Neuronal stem cell (in vitro differentiated cells): ENCODE measurements at regions not wholly inside any gene's neighbourhood (a gene's known extent, or its start where the extent isn't known, plus 50 kb on each side); places are given as distances from the start of the nearest gene placed in this dataset.

ENCODE experiments used
- DNase-seq: peaks from one replicate; pipeline ENCODE4 v3.0.0-alpha.2; 2013; ENCODE audit warnings: low spot score
- H2AFZ ChIP-seq: one replicate; pipeline ENCODE4 v1.6.1; 2013; ENCODE audit warnings: mild to moderate bottlenecking, low read length, inconsistent platforms
- H2AK5ac ChIP-seq: 2 replicates; pipeline ENCODE4 v1.6.1; 2013; ENCODE audit warnings: low read depth, mild to moderate bottlenecking, inconsistent platforms, low read length, moderate library complexity, mixed read lengths
- H2BK120ac ChIP-seq: 2 replicates; pipeline ENCODE4 v1.6.1; 2013; ENCODE audit warnings: low read depth, mild to moderate bottlenecking, inconsistent platforms, low read length, moderate library complexity, mixed read lengths
- H2BK12ac ChIP-seq: one replicate; pipeline ENCODE4 v1.6.1; 2013; ENCODE audit warnings: low read length, inconsistent platforms
- H2BK15ac ChIP-seq: 2 replicates; pipeline ENCODE4 v1.6.1; 2013; ENCODE audit warnings: mild to moderate bottlenecking, low read length, inconsistent platforms, mixed read lengths
- H2BK5ac ChIP-seq: one replicate; pipeline ENCODE4 v1.6.1; 2013; ENCODE audit warnings: inconsistent platforms, mild to moderate bottlenecking, low read length, moderate library complexity
- H3K14ac ChIP-seq: one replicate; pipeline ENCODE4 v1.6.1; 2013; ENCODE audit warnings: low read length, inconsistent platforms
- H3K18ac ChIP-seq: 2 replicates; pipeline ENCODE4 v1.6.1; 2013; ENCODE audit warnings: low read length, inconsistent platforms
- H3K23ac ChIP-seq: 2 replicates; pipeline ENCODE4 v1.6.1; 2013; ENCODE audit warnings: low read depth, mild to moderate bottlenecking, mixed read lengths, low read length, inconsistent platforms; ENCODE audit not compliant: poor library complexity
- H3K27ac ChIP-seq: replicated peaks from 3 replicates; pipeline ENCODE4 v1.5.1; 2013; ENCODE audit warnings: low read length, inconsistent platforms
- H3K27me3 ChIP-seq, 3 experiments: 2 replicates each; pipeline ENCODE4 v1.6.1; 2013; ENCODE audit warnings: low read length in 3 of 3, mild to moderate bottlenecking in 2 of 3, inconsistent platforms in 1 of 3, low read depth in 1 of 3, mixed read lengths in 1 of 3, moderate library complexity in 1 of 3; ENCODE audit not compliant: control insufficient read depth in 3 of 3, insufficient read depth in 3 of 3
- H3K36me3 ChIP-seq, 2 donors: replicated peaks in 1 of 2; 2 replicates each; pipeline ENCODE4 v1.6.1; 2013; ENCODE audit warnings: low read length in 2 of 2; ENCODE audit not compliant: control insufficient read depth in 2 of 2, insufficient read depth in 2 of 2
- H3K4ac ChIP-seq: 2 replicates; pipeline ENCODE4 v1.6.1; 2013; ENCODE audit warnings: inconsistent platforms, mild to moderate bottlenecking, low read length, moderate library complexity
- H3K4me1 ChIP-seq, 2 donors: 1 replicate in 1 of 2; 2 replicates in 1 of 2; pipeline ENCODE4 v1.6.1; 2013; ENCODE audit warnings: low read length in 2 of 2, low read depth in 1 of 2; ENCODE audit not compliant: control insufficient read depth in 2 of 2, insufficient read depth in 1 of 2
- H3K4me2 ChIP-seq: one replicate; pipeline ENCODE4 v1.6.1; 2013; ENCODE audit warnings: mild to moderate bottlenecking, low read length, inconsistent platforms; ENCODE audit not compliant: insufficient read depth, poor library complexity, severe bottlenecking
- H3K4me3 ChIP-seq, 2 donors: 2 replicates each; pipeline ENCODE4 v1.5.1; 2013; ENCODE audit warnings: low read length in 2 of 2, mild to moderate bottlenecking in 2 of 2, inconsistent platforms in 1 of 2, moderate library complexity in 1 of 2
- H3K79me1 ChIP-seq: one replicate; pipeline ENCODE4 v1.6.1; 2013; ENCODE audit warnings: low read depth, mild to moderate bottlenecking, inconsistent platforms, low read length, moderate library complexity
- H3K9ac ChIP-seq: one replicate; pipeline ENCODE4 v1.6.1; 2013; ENCODE audit warnings: mild to moderate bottlenecking, low read depth, low read length, inconsistent platforms; ENCODE audit not compliant: poor library complexity
- H3K9me3 ChIP-seq, 2 donors: replicated peaks in 1 of 2; 2 replicates each; pipeline versions ENCODE3 to v1.6.1; 2013; ENCODE audit warnings: low read length in 2 of 2, mild to moderate bottlenecking in 2 of 2, inconsistent platforms in 1 of 2, low read depth in 1 of 2, mixed read lengths in 1 of 2, moderate library complexity in 1 of 2; ENCODE audit not compliant: control insufficient read depth in 2 of 2, insufficient read depth in 1 of 2
- H4K8ac ChIP-seq: one replicate; pipeline ENCODE4 v1.6.1; 2013; ENCODE audit warnings: low read depth, mild to moderate bottlenecking, inconsistent platforms, low read length, moderate library complexity
- H4K91ac ChIP-seq: one replicate; pipeline ENCODE4 v1.6.1; 2013; ENCODE audit warnings: low read length, low read depth, mild to moderate bottlenecking, inconsistent platforms; ENCODE audit not compliant: poor library complexity
- WGBS, 2 donors: extraction: QIAGEN DNeasy Blood & Tissue Kit; methylation state at CpG; one replicate each; pipeline ENCODE4 v1.1.7; 2013; ENCODE audit warnings: missing lambda C conversion rate in 2 of 2, mixed read lengths in 1 of 2; ENCODE audit not compliant: insufficient read length in 2 of 2, insufficient replicate concordance in 1 of 2; ENCODE audit errors: extremely low coverage in 2 of 2; 5-methylcytosine and 5-hydroxymethylcytosine counted together

GRCh38 chr11:103536335-103536722, 427.1 kb downstream of the DYNC2H1 start:
- no peaks in the 10 kb centered on the region for H3K36me3 ChIP-seq
- H2BK15ac ChIP-seq: no peak overlapping the region
- no peaks in the 10 kb centered on the region for H3K27me3 ChIP-seq
- H2AFZ ChIP-seq: peak overlapping the region; percentile 82
- H3K4me3 ChIP-seq: no peak overlapping the region
- H2BK5ac ChIP-seq: no peak overlapping the region
- H3K27ac ChIP-seq: no peak overlapping the region
- H2BK12ac ChIP-seq: no peak overlapping the region
- H3K79me1 ChIP-seq: no peaks in the 10 kb centered on the region
- peaks cover 2 to 6% of the 10 kb centered on the region in 2 donors for H3K4me1 ChIP-seq
- no peak overlapping the region for H3K14ac ChIP-seq
- DNase-seq: no peak
- peaks cover 0 to 5% of the 10 kb centered on the region in 2 donors for H3K9me3 ChIP-seq
- no peak overlapping the region for H3K4me2 ChIP-seq
- H3K18ac ChIP-seq: no peak overlapping the region
- no peak overlapping the region for H2AK5ac ChIP-seq
- WGBS, 2 donors: no CpG with 5 or more reads among the region's 10 CpGs
- H4K91ac ChIP-seq: no peak overlapping the region
- H4K8ac ChIP-seq: no peak overlapping the region
- no peak overlapping the region for H3K4ac ChIP-seq
- no peak overlapping the region for H3K23ac ChIP-seq
- no peak overlapping the region for H3K9ac ChIP-seq
- no peak overlapping the region for H2BK120ac ChIP-seq

GRCh38 chr11:103537904-103538502, 428.8 kb downstream of the DYNC2H1 start:
- no peak overlapping the region for H3K27ac ChIP-seq
- no peaks in the 10 kb centered on the region for H3K27me3 ChIP-seq
- no peaks in the 10 kb centered on the region for H3K36me3 ChIP-seq
- H4K8ac ChIP-seq: no peak overlapping the region
- no peaks in the 10 kb centered on the region for H3K79me1 ChIP-seq
- no peak overlapping the region for H3K14ac ChIP-seq
- no peak overlapping the region for H3K4me2 ChIP-seq
- H3K4me1 ChIP-seq: peaks cover 2 to 6% of the 10 kb centered on the region in 2 donors
- no peak overlapping the region for H2BK12ac ChIP-seq
- H3K23ac ChIP-seq: no peak overlapping the region
- H2AK5ac ChIP-seq: no peak overlapping the region
- no peak overlapping the region for H3K18ac ChIP-seq
- no peak overlapping the region for H2BK5ac ChIP-seq
- H2BK120ac ChIP-seq: no peak overlapping the region
- H4K91ac ChIP-seq: no peak overlapping the region
- no peak overlapping the region for H2BK15ac ChIP-seq
- no peak overlapping the region for H3K4ac ChIP-seq
- H3K9ac ChIP-seq: no peak overlapping the region
- DNase-seq: no peak
- H3K9me3 ChIP-seq: peaks cover 4 to 16% of the 10 kb centered on the region in 2 donors
- H3K4me3 ChIP-seq: no peak overlapping the region
- H2AFZ ChIP-seq: peak overlapping the region; percentile 82

- H3K79me1 ChIP-seq: no peaks in the 10 kb centered on the region
Measured at GRCh38 chr11:103539166-103539565, 429.9 kb downstream of the DYNC2H1 start.

GRCh38 chr11:103541186-103541795, 432.1 kb downstream of the DYNC2H1 start:
- Histone ChIP-seq H2BK12ac (no peak overlapping the region), H2BK120ac (no peak overlapping the region), H4K8ac (no peak overlapping the region), H4K91ac (no peak overlapping the region), H2BK15ac (no peak overlapping the region), H3K18ac (no peak overlapping the region), H3K14ac (no peak overlapping the region), H2AFZ (no peak overlapping the region), H3K9me3 (peaks cover 4 to 20% of the 10 kb centered on the region in 2 donors), H3K4me3 (no peak overlapping the region), H3K4ac (no peak overlapping the region), H2AK5ac (no peak overlapping the region), H3K27ac (no peak overlapping the region), H3K9ac (no peak overlapping the region), H3K4me1 (peaks cover 2 to 6% of the 10 kb centered on the region in 2 donors), H3K27me3 (no peaks in the 10 kb centered on the region), H3K4me2 (no peak overlapping the region), H2BK5ac (no peak overlapping the region), H3K79me1 (no peaks in the 10 kb centered on the region), H3K36me3 (no peaks in the 10 kb centered on the region), H3K23ac (no peak overlapping the region)
- no CpG with 5 or more reads among the region's 4 CpGs for WGBS, 2 donors
- DNase-seq: no peak

More at GRCh38 chr11:103539166-103539565, 429.9 kb downstream of the DYNC2H1 start:
- no peak for DNase-seq
- Histone ChIP-seq H3K4me3 (no peak overlapping the region), H3K9me3 (peaks cover 4 to 20% of the 10 kb centered on the region in 2 donors), H2AK5ac (no peak overlapping the region), H3K18ac (no peak overlapping the region), H2BK15ac (no peak overlapping the region), H3K27me3 (no peaks in the 10 kb centered on the region), H3K9ac (no peak overlapping the region), H2AFZ (no peak overlapping the region), H3K27ac (no peak overlapping the region), H2BK12ac (no peak overlapping the region), H3K36me3 (no peaks in the 10 kb centered on the region), H3K14ac (no peak overlapping the region), H4K91ac (no peak overlapping the region), H4K8ac (no peak overlapping the region), H3K4me2 (no peak overlapping the region), H2BK120ac (no peak overlapping the region), H3K4ac (no peak overlapping the region), H3K4me1 (peaks cover 2 to 6% of the 10 kb centered on the region in 2 donors), H3K23ac (no peak overlapping the region), H2BK5ac (no peak overlapping the region)
